HG03196 (cell line): ENCODE measurements at regions not wholly inside any gene's neighbourhood (a gene's known extent, or its start where the extent isn't known, plus 50 kb on each side); places are given as distances from the start of the nearest gene placed in this dataset.

ENCODE experiments used
- ATAC-seq: cut with Tn5 transposase; IDR thresholded peaks from one replicate; pipeline ENCODE4 v1.9.1; 2021; ENCODE audit not compliant: unreplicated experiment

- ATAC-seq = peak; percentile 93
Observed at GRCh38 chr9:103397868-103398600, 402.9 kb downstream of the CYLC2 start.

- no peak for ATAC-seq
Observed at GRCh38 chr9:103399535-103399934, 404.4 kb downstream of the CYLC2 start.

- ATAC-seq = no peak
Observed at GRCh38 chr9:103407260-103407659, 412.1 kb downstream of the CYLC2 start.

- no peak for ATAC-seq
Observed at GRCh38 chr9:103410059-103410458, 414.9 kb downstream of the CYLC2 start.

GRCh38 chr9:103427696-103428095 lies 432.6 kb downstream of the CYLC2 start:
- ATAC-seq = no peak

DNA sequence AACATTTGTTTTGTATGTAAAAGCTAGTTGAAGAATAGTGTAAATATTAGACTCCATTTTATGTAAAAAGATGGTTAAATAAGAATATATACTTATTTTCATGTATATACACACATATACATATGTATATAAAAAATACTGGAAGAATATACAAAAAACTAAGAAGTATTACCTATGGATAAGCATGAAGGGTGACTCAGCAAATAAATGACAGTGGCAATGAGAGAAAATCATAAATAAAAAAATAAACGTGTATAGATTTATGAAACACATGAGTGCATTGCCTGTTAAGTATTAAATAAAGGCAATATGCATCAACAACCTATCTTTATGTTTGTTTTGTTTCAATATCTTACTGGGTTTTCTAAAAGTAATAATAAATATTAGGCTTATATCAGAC lies 435.3 kb downstream of the CYLC2 start:
- ATAC-seq = no peak

GRCh38 chr9:103431809-103432208 lies 436.7 kb downstream of the CYLC2 start:
- ATAC-seq = no peak

DNA sequence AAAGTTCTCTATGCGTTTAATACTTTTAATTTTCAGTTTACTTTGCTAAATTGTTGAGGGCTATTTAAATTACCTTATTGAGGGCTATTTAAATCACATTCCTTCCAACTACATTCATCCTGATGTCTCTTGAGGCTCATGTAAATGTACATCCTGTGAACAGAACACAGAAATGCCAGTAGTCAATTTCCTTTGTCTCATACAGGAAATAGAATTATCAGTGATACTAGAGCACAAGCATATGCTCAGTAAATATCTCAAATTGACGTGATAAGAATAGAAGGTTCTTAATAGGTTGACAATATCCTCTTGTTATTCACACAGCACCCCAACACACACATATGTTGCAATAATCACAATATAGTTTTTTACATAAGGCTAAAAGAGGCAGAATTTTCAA lies 449.0 kb downstream of the CYLC2 start:
- no peak for ATAC-seq

DNA sequence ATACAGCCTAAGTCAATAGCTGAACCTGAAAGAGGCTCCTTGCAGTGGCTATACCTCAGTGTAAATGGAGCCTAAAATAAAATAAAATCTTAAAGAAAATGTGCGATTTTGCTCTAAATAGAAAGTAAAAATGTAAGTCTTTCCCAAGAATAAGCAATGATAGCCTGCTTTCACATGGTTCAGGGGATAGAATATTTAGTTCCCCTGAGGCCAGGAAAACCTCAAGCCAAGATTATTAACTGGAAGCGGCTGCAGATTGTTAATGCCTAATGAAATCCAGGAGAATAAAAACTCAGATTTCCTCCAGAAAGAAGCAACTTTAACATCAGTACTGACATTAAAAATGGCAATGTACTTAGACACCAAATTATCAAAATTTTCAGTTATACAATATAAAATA lies 463.7 kb downstream of the CYLC2 start:
- ATAC-seq = no peak

DNA sequence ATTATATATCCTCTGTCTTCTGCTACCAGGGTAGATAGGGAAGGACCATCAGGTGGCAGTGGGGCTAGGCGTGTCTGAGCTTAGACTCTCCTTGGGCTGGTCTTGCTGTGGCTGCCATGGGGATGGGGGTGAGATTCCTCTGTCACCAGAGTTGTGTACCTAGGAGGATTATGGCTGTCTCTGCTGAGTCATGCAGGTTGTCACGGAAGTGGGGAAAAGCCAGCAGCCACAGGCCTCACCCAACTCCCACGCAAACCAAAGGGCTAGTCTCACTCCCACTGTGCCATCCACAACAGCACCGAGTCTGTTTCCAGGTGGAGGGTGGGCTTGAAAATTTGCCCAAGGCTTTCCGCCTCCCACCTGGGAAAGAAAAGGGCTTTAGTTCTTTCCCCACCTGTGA lies 476.1 kb downstream of the CYLC2 start:
- ATAC-seq = no peak

GRCh38 chr9:103474156-103474555 lies 479.0 kb downstream of the CYLC2 start:
- ATAC-seq = no peak

DNA sequence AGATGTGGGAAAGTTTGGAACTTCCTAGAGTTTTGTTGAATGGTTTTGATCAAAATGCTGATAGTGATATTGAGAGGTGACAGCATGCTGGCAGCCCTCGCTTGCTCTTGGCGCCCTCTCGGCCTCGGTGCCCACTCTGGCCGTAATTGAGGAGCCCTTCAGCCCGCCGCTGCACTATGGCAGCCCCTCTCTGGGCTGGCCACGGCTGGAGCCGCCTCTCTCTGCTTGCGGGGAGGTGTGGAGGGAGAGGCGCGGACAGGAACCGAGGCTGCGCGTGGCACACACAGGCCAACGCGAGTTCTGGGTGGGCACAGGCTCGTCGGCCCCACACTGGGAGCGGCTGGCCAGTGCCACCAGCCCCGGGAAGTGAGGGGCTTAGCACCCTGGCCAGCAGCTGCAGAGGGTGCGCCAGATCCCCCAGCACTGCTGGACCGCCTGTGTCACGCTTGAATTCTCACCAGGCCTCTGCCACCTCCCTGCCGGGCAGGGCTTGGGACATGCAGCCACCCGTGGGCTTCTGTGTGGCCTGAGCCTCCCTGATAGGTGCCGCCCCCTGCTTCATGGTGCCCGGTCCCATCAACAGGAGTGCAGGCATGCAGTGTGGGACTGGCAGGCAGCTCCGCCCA lies 488.5 kb downstream of the CYLC2 start:
- no peak for ATAC-seq

GRCh38 chr9:103485138-103485537 lies 490.0 kb downstream of the CYLC2 start:
- no peak for ATAC-seq

DNA sequence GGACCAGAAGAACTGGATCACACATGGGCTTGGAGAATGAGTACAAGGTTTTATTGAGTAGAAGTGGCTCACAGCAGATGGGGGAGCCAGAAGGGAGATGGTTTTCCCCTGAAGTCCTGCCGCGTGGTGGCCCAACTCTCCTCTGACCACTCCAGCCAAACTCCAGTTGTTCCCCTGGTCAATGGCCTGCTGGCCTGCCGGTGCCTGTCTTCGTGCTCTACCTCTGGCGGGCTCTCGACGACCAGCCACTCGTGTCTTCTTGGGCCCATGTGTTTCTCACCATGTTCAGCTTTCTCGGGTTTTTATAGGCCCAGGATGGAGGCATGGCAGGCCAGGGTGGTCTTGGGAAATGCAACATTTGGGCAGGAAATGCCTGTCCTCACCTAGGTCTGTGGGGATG lies 519.6 kb downstream of the CYLC2 start:
- no peak for ATAC-seq

DNA sequence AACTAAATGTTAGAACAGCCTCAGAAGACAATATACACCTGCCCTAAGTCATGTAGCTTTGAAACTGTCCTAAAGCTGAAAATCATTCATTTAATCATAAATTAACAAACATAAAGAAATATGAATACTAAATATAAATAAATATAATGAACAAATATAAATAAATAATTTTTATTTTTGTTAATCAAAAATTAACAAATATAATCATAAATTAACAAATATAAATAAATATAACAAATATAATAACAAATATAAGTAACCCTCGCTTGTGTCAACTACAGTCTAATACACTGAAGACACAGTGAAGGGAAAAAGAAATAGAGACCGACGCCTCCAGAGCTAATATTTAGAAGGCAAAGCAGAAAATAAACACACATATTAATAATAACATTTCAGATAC lies 527.3 kb downstream of the CYLC2 start:
- no peak for ATAC-seq

DNA sequence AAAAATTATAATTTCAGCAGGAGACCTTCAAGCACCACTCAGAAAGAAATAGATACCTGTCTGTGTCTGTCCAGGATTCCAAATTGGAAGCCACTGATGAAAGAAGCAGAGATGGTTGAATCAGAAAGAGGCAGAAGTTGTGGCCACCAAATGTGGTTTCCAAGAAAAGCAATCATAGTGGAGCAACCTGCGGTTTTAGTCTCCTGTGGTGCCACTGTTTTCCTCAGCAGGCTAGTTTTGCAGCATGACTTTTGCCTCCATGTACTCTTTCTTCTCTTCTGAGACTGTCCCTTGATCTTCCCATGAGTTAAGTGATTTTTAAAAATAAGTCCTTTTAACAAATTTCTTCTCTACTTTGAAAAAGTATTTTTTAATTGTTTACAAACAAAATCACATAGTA lies 535.8 kb downstream of the CYLC2 start:
- ATAC-seq = no peak

DNA sequence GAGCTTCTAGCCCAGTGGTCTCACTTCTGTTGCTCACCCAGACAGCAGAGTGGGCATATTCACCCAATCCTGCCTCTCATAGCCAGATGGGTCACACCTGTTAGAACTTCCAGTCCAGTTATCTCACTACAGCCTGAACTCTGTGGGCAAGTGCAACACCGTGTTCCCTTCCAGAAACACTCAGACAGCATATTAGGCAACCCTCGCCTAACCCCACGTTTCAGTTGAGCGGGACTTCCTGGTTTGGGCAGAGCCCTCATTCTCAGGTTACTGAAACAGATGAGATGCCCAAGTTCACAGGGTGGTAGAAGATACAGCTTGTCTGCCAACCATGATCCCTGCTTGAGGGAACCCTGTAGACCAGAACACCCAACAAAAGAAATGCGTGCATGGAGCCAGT lies 538.2 kb downstream of the CYLC2 start:
- no peak for ATAC-seq

DNA sequence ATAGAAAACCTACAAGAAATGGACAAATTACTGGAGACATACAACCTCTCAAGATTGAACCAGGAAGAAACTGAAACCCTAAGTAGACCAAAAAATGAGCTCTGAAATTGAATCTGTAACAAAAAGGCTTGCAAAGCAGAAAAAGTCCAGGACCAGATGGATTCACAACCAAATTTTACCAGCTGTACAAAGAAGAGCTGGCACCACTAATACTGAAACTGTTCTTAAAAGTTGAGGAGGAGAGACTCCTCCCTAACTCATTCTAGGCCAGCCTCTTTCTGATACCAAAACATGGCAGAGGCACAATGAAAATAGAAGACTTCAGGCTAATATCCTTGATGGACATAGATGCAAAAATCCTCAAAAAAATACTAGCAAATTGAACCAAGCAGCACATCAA lies 542.3 kb downstream of the CYLC2 start:
- no peak for ATAC-seq

DNA sequence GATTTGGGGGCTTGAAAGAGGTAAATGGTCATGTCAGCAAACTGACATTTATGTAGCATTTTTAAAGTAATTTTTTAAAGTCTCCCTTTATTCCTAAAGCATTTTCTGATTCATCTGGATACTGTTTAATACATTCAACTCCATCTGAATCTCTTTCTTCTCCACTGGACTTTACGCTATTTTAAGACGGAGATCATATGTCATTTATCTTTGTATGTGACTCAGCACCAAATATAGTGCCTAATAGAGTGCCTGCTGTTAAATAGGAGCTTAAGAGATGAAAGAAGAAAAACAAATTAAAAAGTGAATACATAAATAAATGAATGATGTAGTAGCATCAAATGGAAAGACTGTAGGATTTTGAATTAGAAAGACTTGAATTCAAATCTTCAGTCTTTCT lies 548.8 kb upstream of the SMC2 start:
- no peak for ATAC-seq

DNA sequence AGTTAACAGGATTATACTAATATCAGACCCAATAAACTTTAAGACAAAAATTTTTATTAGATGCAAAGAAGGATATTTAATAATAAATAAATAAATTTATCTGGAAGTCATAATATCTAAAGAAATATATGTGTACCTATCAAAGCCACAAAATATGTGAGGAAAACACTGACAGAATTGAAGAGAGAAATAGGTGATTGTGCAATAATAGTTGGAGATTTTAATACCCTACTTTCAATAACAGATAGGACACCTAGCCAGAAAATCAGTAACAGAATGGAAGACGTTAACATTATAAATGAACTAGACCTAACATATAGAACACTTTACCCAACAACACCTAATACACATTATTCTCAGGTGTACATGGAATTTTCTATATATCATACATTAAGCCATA lies 541.4 kb upstream of the SMC2 start:
- ATAC-seq = no peak

DNA sequence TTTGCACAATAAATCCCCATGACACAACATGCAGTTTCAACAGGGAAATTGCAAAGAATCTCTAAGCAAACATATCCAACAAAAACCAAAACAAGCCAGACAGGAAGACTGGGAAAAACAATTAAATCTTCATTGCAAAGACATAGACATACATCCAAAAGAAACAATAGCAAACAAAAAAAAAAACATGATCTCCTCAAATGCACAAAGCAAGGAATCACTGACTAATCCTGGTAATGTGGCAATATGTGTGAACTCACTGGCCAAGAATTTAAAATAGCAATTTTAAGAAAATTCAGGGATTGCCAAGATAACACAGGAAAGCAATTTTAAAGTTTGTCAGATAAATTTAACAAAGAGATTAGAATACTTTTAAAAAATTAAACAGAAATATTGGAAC lies 520.1 kb upstream of the SMC2 start:
- ATAC-seq = no peak

DNA sequence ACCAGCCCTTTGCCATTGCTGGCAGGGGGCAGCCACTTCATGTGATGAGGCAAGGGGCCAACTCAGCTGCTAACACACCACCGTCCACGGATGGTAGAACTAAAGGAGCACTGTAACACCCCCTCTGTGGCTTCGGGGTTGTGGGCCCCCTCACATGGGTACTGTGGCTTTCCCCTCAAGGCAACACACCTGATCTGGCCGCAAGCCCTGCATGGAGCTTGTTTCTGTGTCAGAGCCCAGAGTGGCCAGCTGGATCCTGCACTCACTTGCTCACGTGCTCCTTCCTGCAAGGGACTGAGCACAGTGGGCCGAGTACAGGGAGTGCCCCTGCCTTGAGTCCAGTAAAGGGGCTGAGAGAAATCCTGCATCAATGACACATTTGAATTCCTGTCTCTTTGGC lies 507.4 kb upstream of the SMC2 start:
- ATAC-seq = no peak

- ATAC-seq = no peak
Observed at GRCh38 chr9:103601287-103601686, 492.8 kb upstream of the SMC2 start.
